GM18858 (cell line): ENCODE measurements at regions not wholly inside any gene's neighbourhood (a gene's known extent, or its start where the extent isn't known, plus 50 kb on each side); places are given as distances from the start of the nearest gene placed in this dataset.
"Not testable (repeated sequence)": the region's sequence is repeated elsewhere in the genome, so short reads cannot be mapped to it uniquely, and the experiment has no call there.

Experiments used
- ATAC-seq: cut with Tn5 transposase; IDR thresholded peaks from one replicate; pipeline ENCODE4 v1.9.1; 2021; ENCODE audit not compliant: unreplicated experiment

DNA sequence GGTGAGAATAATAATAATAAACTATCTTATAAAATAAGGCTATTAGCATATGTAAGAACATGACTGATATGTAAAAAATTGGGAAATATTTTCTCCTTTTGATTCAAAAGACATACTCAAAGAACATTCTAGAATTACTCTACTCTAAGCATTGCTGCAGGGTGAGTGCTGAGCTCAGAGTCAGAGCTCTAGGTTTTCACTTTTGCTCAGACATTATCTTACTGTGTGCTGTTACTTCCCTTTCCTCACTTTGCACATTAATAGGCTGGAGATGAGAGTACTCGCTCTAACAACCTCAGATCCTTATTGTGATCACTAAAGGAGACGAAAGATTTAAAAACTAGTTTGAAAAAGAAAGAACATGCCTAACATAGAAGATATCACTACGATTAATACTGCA, 99.4 kb upstream of the C9orf72 start:
- no peak for ATAC-seq

GRCh38 chr9:27673641-27674040, 100.4 kb upstream of the C9orf72 start:
- ATAC-seq, result no peak

DNA sequence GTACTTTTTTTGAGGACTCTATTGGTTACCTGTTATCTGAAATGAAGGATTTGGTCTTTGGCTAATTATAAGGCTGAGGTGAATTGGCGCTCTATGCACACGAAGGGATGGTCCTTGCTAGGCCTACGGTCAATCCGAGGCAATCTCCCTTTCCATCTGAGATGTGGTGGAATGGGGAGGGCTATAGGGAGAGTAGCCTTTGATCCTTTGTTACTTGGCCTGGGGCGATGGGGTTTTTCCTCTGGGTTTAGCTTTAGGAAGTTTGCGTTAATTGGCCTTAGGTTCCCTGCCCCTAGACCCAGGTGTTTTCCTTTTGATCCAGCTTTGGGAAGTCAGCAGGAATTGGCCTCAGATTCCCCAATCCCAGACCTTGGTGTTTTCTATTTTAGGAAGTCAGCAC, 102.1 kb upstream of the C9orf72 start:
- ATAC-seq, result no peak

DNA sequence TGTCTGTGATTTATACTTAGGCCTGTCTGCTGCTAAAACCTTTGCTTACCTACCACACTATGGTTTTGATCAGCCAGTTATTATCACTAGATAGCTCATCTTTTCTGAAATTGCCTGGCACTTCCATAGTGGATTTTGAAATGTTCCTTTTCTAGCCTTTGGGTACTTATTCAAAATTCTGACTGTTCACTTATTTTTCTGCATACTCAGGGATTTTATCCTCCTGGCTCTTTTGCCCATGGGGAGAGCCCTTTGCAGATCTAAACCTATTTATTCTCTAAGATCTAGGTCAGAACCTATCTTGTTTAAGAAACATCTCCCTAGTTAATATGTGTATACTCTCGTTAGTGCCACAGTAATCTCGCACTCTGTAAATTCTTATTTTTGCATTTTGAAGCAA, 103.5 kb upstream of the C9orf72 start:
- ATAC-seq, result no peak

- ATAC-seq, result no peak
Observed at GRCh38 chr9:27679338-27679737, 106.1 kb upstream of the C9orf72 start.

DNA sequence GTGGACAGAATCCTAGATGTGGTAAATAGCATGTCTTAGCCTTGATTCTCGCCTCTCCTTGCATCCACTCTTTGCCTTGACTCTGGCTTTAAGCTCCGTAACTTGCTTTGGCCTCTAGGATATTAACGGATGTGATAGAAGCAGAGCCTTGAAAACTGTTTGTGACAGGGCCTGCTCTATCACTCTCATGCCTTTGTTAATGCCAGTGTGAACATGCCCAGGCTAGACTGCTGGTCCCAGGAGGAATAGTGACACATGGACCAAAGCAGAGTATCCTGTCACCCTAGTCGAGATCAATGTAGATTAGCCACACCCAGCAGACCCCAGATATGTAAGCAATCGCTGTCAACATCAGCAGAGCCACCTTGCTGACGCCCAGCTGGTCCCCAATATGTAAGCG, 109.9 kb upstream of the C9orf72 start:
- no peak for ATAC-seq

DNA sequence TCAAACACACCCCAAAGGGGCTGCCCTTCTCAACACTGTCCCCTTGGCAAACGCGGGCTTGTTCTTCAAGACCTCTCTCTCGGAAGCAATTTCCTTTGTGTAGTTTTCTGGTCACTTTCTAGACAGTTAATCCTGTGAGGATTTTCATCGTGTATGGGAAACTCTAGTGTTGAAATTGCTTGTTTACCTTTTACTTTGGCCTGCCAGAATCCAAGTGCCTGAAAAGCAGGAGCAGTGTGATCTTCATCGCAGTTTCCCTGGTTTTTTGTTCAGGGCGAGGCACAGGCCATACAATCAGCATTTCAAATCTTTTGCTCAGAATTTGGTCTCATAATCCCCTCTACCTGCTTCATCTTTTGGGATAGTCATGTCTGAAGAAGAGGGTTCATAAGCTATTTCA, 115.7 kb upstream of the C9orf72 start:
- no peak for ATAC-seq

DNA sequence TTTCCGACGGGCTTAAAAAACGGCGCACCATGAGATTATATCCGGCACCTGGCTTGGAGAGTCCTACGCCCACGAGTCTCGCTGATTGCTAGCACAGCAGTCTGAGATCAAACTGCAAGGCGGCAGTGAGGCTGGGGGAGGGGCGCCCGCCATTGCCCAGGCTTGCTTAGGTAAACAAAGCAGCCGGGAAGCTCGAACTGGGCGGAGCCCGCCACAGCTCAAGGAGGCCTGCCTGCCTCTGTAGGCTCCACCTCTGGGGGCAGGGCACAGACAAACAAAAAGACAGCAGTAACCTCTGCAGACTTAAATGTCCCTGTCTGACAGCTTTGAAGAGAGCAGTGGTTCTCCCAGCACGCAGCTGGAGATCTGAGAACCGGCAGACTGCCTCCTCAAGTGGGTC, 117.5 kb upstream of the C9orf72 start:
- ATAC-seq, result not testable (repeated sequence)

DNA sequence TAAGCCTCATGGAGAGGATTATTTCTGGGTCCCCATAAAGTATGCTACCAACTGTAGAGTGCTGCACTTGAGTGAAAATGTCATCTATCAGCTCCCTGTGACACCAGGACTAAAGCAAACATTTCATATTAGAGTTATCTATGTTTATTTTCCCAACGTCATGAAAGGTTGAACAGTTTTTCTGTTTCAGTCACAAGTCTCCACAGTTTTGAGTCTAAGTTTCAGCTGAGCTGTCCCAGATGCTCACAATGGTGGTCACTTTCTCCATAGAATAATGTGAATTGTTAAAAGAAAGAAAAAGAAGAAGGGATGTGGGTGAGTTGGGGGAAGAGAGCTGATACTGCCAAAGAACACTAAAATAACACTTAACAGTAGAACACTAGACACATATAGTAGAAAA, 126.3 kb upstream of the C9orf72 start:
- ATAC-seq, result no peak

DNA sequence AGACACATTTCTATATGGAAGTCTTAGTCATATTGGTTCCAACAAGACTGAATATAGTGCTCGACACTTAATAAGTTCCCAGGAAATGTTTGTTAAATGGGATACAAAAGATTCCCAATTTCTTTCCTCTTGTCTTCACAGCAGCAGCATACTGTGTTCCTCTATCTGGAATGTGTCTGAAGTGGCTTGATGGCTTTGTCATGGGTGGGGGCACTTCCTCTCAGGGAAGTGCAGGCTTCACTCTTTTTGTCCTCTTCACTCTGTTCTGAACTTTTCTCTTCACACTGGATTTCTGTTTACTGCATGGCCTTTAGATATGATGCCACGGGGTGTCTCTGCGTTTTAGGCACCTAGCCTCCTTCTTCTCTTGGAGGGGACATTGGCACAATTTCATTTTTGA, 127.7 kb upstream of the C9orf72 start:
- ATAC-seq, result no peak

DNA sequence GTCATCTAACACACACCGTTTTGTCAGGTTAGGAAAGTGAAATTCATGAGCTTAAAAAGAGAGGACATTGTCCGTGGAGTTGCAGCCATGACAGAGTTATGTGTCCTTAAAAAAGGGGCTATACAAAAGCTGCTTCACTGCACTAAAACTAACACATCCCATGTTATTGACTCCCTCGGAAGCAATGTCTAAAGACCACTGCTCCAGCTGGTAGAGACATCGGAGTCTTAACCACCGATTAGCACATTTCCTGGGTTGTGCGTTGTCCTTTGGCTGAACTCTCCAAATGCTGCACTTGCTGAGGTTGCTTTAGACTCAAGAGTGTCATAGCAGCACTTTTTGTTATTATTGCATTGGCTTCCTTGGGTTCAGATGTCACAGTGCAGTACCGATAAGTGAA, 128.3 kb upstream of the C9orf72 start:
- no peak for ATAC-seq

- no peak for ATAC-seq
Observed at GRCh38 chr9:27703216-27703980, 130.1 kb upstream of the C9orf72 start.

DNA sequence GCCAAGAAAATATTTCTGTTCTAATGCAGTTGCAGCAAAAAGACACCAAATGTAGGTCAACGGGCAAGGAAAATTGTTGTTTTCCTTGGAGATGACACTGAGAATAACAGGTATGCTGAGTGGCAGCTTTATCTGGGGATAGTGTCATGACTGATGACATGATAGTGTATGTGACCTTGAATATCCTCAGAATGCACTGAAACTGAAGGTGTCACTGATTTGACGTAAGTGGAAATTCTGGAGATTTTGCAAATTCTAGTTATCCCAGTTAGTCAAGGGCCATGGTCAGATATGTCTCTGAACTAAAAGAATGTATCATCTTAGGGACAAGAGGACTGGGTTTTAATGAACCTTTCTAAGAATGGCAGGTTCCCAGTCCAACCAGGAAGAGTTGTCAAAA, 138.0 kb upstream of the C9orf72 start:
- no peak for ATAC-seq

- no peak for ATAC-seq
Observed at GRCh38 chr9:27712806-27713205, 139.5 kb upstream of the C9orf72 start.

GRCh38 chr9:27714388-27714787, 141.1 kb upstream of the C9orf72 start:
- ATAC-seq, result no peak

- ATAC-seq, result no peak
Observed at GRCh38 chr9:27715651-27716050, 142.4 kb upstream of the C9orf72 start.

DNA sequence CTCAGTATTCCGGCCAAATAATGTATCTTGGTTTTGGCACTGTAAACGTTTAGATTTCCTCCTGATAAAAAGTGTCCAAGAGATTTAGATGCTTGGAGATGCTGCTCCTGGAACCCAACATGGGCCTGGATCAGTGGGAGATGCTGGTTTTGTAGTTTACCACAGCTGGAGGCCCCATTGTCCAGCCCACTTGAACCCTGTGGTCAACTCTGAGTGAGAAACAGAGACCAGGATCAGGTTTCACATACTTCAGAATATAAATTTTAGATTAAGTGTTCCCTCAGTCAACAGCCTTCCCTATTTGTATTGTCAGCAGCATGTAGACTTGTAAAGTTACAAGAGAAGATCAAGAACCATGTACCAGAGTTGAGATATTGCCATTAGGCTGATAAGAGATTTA, 144.7 kb upstream of the C9orf72 start:
- ATAC-seq, result no peak

GRCh38 chr9:27719711-27720110, 146.4 kb upstream of the C9orf72 start:
- ATAC-seq, result no peak

GRCh38 chr9:27722866-27723265, 149.6 kb upstream of the C9orf72 start:
- ATAC-seq, result no peak

- ATAC-seq, result peak; percentile 85
Observed at GRCh38 chr9:27726244-27727081, 153.2 kb upstream of the C9orf72 start.

DNA sequence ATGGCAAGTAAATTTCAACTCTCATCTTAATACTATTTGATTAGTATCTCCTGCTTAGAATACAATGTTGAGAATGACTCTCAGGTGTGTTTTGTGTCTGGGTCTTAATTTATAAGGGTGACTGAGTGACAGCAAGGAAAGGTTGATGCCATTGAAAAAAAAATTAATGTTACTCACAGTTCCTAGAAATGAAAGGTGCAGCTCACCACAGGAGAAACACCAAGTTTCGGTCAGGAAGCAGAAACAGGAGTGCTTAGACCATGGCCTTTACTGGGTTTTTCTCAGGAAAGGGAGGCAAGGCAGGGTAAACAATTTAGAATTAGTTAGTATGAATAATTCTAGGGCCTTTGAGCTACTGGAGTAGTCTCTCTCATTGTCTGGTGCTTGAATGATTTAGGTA, 159.2 kb upstream of the C9orf72 start:
- no peak for ATAC-seq

DNA sequence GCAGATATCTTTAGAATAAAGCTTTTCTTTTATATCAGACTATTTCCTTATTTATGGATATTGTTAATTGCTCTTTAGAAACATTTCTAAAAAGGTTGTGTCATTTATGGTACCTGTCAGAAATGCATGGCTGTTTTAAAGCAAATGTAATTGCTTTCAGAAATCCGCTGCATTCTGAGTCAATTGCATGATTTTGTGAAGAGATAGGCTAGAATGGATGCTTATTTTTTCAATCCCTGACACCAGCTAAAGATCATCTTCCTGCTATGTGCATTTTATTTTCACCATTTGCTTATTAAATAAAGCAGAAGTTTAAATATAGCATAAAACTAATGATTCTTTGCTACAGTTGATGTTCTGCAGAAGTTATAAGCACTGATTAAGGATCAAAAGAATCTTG, 170.2 kb upstream of the C9orf72 start:
- ATAC-seq, result no peak
